Kidney capillary endothelial cell (primary cell): ENCODE measurements at regions not wholly inside any gene's neighbourhood (a gene's known extent, or its start where the extent isn't known, plus 50 kb on each side); places are given as distances from the start of the nearest gene placed in this dataset.

Experiments used
- DNase-seq: peaks from one replicate; pipeline ENCODE4 v3.0.0-alpha.2; 2018; ENCODE audit warnings: low spot score

- no peak for DNase-seq
These were observed 57.6 kb upstream of the BLID start for GRCh38 chr11:122173587-122173986.

GRCh38 chr11:122173074-122173450 lies 57.0 kb upstream of the BLID start:
- no peak for DNase-seq

GRCh38 chr11:122172352-122173073 lies 56.5 kb upstream of the BLID start:
- DNase-seq: no peak

- DNase-seq: no peak
These were observed 54.9 kb upstream of the BLID start for GRCh38 chr11:122170815-122171475.

GRCh38 chr11:122168218-122168617 lies 52.2 kb upstream of the BLID start:
- no peak for DNase-seq

- DNase-seq: peak; percentile 62
These were observed 51.1 kb upstream of the BLID start for GRCh38 chr11:122167100-122167499.

GRCh38 chr11:122165607-122166371 lies 49.8 kb upstream of the BLID start:
- DNase-seq: no peak
